ENCODE measurements at regions not wholly inside any gene's neighbourhood (a gene's known extent, or its start where the extent isn't known, plus 50 kb on each side); places are given as distances from the start of the nearest gene placed in this dataset.
"Not testable (repeated sequence)": the region's sequence is repeated elsewhere in the genome, so short reads cannot be mapped to it uniquely, and the experiment has no call there.

DNA sequence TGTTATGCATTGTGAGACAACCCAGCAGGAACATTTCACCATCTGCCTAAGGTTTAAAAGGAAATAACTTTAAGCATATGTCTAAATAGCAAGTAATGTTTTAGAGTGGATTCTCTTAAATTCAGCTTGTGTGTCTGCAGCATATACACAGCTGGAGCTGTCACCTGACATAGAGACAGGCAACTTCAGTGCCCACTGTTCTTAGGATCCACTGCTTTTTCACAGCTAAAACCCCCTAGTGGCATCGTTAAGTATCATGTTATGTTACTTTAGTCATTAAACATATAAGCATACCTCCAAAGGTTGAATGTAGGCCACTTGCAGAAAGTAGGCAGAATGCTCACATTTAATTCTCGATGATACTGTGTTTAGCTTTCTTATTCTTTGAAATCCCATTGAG, 2169.0 kb upstream of the DEFB115 start:
- TF ChIP-seq, protein P1, sequence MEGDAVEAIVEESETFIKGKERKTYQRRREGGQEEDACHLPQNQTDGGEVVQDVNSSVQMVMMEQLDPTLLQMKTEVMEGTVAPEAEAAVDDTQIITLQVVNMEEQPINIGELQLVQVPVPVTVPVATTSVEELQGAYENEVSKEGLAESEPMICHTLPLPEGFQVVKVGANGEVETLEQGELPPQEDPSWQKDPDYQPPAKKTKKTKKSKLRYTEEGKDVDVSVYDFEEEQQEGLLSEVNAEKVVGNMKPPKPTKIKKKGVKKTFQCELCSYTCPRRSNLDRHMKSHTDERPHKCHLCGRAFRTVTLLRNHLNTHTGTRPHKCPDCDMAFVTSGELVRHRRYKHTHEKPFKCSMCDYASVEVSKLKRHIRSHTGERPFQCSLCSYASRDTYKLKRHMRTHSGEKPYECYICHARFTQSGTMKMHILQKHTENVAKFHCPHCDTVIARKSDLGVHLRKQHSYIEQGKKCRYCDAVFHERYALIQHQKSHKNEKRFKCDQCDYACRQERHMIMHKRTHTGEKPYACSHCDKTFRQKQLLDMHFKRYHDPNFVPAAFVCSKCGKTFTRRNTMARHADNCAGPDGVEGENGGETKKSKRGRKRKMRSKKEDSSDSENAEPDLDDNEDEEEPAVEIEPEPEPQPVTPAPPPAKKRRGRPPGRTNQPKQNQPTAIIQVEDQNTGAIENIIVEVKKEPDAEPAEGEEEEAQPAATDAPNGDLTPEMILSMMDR (IDR thresholded peaks at IDR 0.05), result not testable (repeated sequence)
- not testable (repeated sequence) for TF ChIP-seq EP300 (IDR thresholded peaks at IDR 0.05)
